H9 (cell line): ENCODE measurements at regions not wholly inside any gene's neighbourhood (a gene's known extent, or its start where the extent isn't known, plus 50 kb on each side); places are given as distances from the start of the nearest gene placed in this dataset.

Experiments used
- DNase-seq: peaks from one replicate; pipeline ENCODE4 v3.0.0-alpha.2; 2017
- H2AFZ ChIP-seq: one replicate; pipeline ENCODE4 v1.6.1; 2013; ENCODE audit warnings: mild to moderate bottlenecking, low read length, control low read depth, moderate library complexity
- H2AK5ac ChIP-seq: 2 replicates; pipeline ENCODE4 v1.6.1; 2013; ENCODE audit warnings: low read length, control low read depth, mixed read lengths; ENCODE audit not compliant: insufficient read length
- H2BK120ac ChIP-seq: one replicate; pipeline ENCODE4 v1.6.1; 2013; ENCODE audit warnings: low read depth, mild to moderate bottlenecking, low read length, control low read depth, inconsistent platforms; ENCODE audit not compliant: poor library complexity, severe bottlenecking
- H2BK12ac ChIP-seq: 2 replicates; pipeline ENCODE4 v1.6.1; 2013; ENCODE audit warnings: low read length, control low read depth, mixed read lengths, low read depth; ENCODE audit not compliant: insufficient read length
- H2BK15ac ChIP-seq: 2 replicates; pipeline ENCODE4 v1.6.1; 2013; ENCODE audit warnings: low read depth, low read length, control low read depth
- H2BK20ac ChIP-seq: one replicate; pipeline ENCODE4 v1.6.1; 2013; ENCODE audit warnings: low read depth, mild to moderate bottlenecking, low read length, control low read depth, inconsistent platforms; ENCODE audit not compliant: poor library complexity, severe bottlenecking
- H2BK5ac ChIP-seq: 2 replicates; pipeline ENCODE4 v1.6.1; 2013; ENCODE audit warnings: low read length, control low read depth, mixed read lengths; ENCODE audit not compliant: insufficient read length
- H3K14ac ChIP-seq: 2 replicates; pipeline ENCODE4 v1.6.1; 2013; ENCODE audit warnings: low read length, control low read depth; ENCODE audit not compliant: insufficient read depth
- H3K18ac ChIP-seq: 2 replicates; pipeline ENCODE4 v1.6.1; 2013; ENCODE audit warnings: low read depth, mild to moderate bottlenecking, mixed read lengths, low read length, control low read depth; ENCODE audit not compliant: insufficient read length
- H3K23ac ChIP-seq: 2 replicates; pipeline ENCODE4 v1.6.1; 2013; ENCODE audit warnings: low read length, control low read depth, mixed read lengths, low read depth; ENCODE audit not compliant: insufficient read length
- H3K23me2 ChIP-seq: 2 replicates; pipeline ENCODE4 v1.6.1; 2013; ENCODE audit warnings: low read depth, mild to moderate bottlenecking, mixed read lengths, low read length, control low read depth; ENCODE audit not compliant: insufficient read length, poor library complexity, severe bottlenecking
- H3K27ac ChIP-seq: 2 replicates; pipeline ENCODE4 v1.5.1; 2013; ENCODE audit warnings: low read length, control low read depth, mixed read lengths, low read depth; ENCODE audit not compliant: insufficient read length
- H3K27me3 ChIP-seq: 2 replicates; pipeline ENCODE4 v1.6.1; 2013; ENCODE audit warnings: low read length, control low read depth, inconsistent platforms; ENCODE audit not compliant: insufficient read depth
- H3K4ac ChIP-seq: 2 replicates; pipeline ENCODE4 v1.6.1; 2013; ENCODE audit warnings: low read depth, mild to moderate bottlenecking, control low read depth, inconsistent platforms, low read length, moderate library complexity
- H3K4me1 ChIP-seq: 2 replicates; pipeline ENCODE4 v1.6.1; 2013; ENCODE audit warnings: low read length, control low read depth, inconsistent platforms; ENCODE audit not compliant: insufficient read depth
- H3K4me2 ChIP-seq: 2 replicates; pipeline ENCODE4 v1.6.1; 2013; ENCODE audit warnings: low read length, control low read depth, mixed read lengths; ENCODE audit not compliant: insufficient read length, insufficient read depth
- H3K56ac ChIP-seq: 2 replicates; pipeline ENCODE4 v1.6.1; 2013; ENCODE audit warnings: low read depth, mild to moderate bottlenecking, mixed read lengths, low read length, control low read depth; ENCODE audit not compliant: insufficient read length
- H3K79me1 ChIP-seq: 2 replicates; pipeline ENCODE4 v1.6.1; 2013; ENCODE audit warnings: low read depth, mild to moderate bottlenecking, moderate library complexity, low read length, control low read depth, inconsistent platforms; ENCODE audit not compliant: insufficient read depth, poor library complexity, severe bottlenecking
- H3K79me2 ChIP-seq: 2 replicates; pipeline ENCODE4 v1.6.1; 2013; ENCODE audit warnings: low read length, control low read depth, inconsistent platforms; ENCODE audit not compliant: insufficient read depth
- H3K9ac ChIP-seq: 2 replicates; pipeline ENCODE4 v1.6.1; 2013; ENCODE audit warnings: low read length, control low read depth, mixed read lengths; ENCODE audit not compliant: insufficient read length; ENCODE audit errors: extremely low read depth
- H3K9me3 ChIP-seq: one replicate; pipeline ENCODE4 v1.6.1; 2013; ENCODE audit warnings: low read depth, low read length, inconsistent platforms; ENCODE audit not compliant: control insufficient read depth
- H3T11ph ChIP-seq: one replicate; pipeline ENCODE4 v1.6.1; 2013; ENCODE audit warnings: mild to moderate bottlenecking, low read length, control low read depth, inconsistent platforms
- H4K20me1 ChIP-seq: one replicate; pipeline ENCODE4 v1.6.1; 2013; ENCODE audit not compliant: control insufficient read depth, insufficient read length, insufficient read depth
- H4K5ac ChIP-seq: 2 replicates; pipeline ENCODE4 v1.6.1; 2013; ENCODE audit warnings: low read depth, mild to moderate bottlenecking, mixed read lengths, low read length, control low read depth; ENCODE audit not compliant: insufficient read length
- H4K8ac ChIP-seq: replicated peaks from 2 replicates; pipeline ENCODE4 v1.6.1; 2013; ENCODE audit warnings: low read length, control low read depth, mixed read lengths, low read depth; ENCODE audit not compliant: insufficient read length
- H4K91ac ChIP-seq: 2 replicates; pipeline ENCODE4 v1.6.1; 2013; ENCODE audit warnings: low read depth, mild to moderate bottlenecking, moderate library complexity, mixed read lengths, low read length, control low read depth; ENCODE audit not compliant: insufficient read length
- H3K27ac Mint-ChIP-seq, 3 experiments: 2 replicates in 2 of 3; 3 replicates in 1 of 3; pipeline ENCODE4 v1.8.0; 2020 to 2021; ENCODE audit warnings: mixed read lengths in 3 of 3, mild to moderate bottlenecking in 1 of 3, moderate library complexity in 1 of 3
- H3K27me3 Mint-ChIP-seq: 2 replicates; pipeline ENCODE4 v1.8.0; 2021; ENCODE audit warnings: low read depth, mild to moderate bottlenecking, moderate library complexity, mixed read lengths
- H3K36me3 Mint-ChIP-seq, 3 experiments: 2 replicates in 2 of 3; 3 replicates in 1 of 3; pipeline ENCODE4 v1.8.0; 2020 to 2021; ENCODE audit warnings: low read depth in 3 of 3, mixed read lengths in 3 of 3; ENCODE audit not compliant: insufficient read depth in 1 of 3
- H3K4me1 Mint-ChIP-seq, 2 experiments: 2 replicates each; pipeline ENCODE4 v1.8.0; 2020; ENCODE audit warnings: mixed read lengths in 2 of 2
- H3K4me3 Mint-ChIP-seq, 2 experiments: 2 replicates in 1 of 2; 3 replicates in 1 of 2; pipeline ENCODE4 v1.8.0; 2020 to 2021; ENCODE audit warnings: mild to moderate bottlenecking in 2 of 2, mixed read lengths in 2 of 2, moderate library complexity in 1 of 2
- H3K9me3 Mint-ChIP-seq, 2 experiments: 2 replicates in 1 of 2; 3 replicates in 1 of 2; pipeline ENCODE4 v1.8.0; 2020; ENCODE audit warnings: mild to moderate bottlenecking in 2 of 2, mixed read lengths in 2 of 2, moderate library complexity in 1 of 2
- CTCF ChIP-seq: fragments of 200-600 bp; sonication (generic); conservative IDR thresholded peaks from 3 replicates; pipeline ENCODE4 v1.8.0; 2021; ENCODE audit warnings: antibody characterized with exemption, mild to moderate bottlenecking

- Mint-ChIP-seq H3K36me3 (peaks cover 3 to 5% (median 4%) of the 10 kb centered on the region in 3 experiments), H3K27ac (no peak overlapping the region), H3K9me3 (peaks cover 13 to 23% of the 10 kb centered on the region in 2 experiments), H3K27me3 (no peaks in the 10 kb centered on the region), H3K4me3 (no peak overlapping the region), H3K4me1 (no peaks in the 10 kb centered on the region)
- Histone ChIP-seq H3K9ac (no peak overlapping the region), H3K9me3 (peaks cover 2% of the 10 kb centered on the region), H3K23me2 (no peaks in the 10 kb centered on the region), H4K91ac (no peak overlapping the region), H4K5ac (no peak overlapping the region), H3K4me2 (no peak overlapping the region), H3K18ac (no peak overlapping the region), H2BK15ac (no peak overlapping the region), H2BK120ac (no peak overlapping the region), H2BK5ac (no peak overlapping the region), H3K14ac (no peak overlapping the region), H3K27ac (no peak overlapping the region), H3K4ac (no peak overlapping the region), H3K56ac (no peak overlapping the region), H3K23ac (no peak overlapping the region), H2AK5ac (no peak overlapping the region), H3K4me1 (no peaks in the 10 kb centered on the region), H3K79me2 (no peaks in the 10 kb centered on the region), H3K79me1 (no peaks in the 10 kb centered on the region), H2BK20ac (no peak overlapping the region), H3T11ph (no peak overlapping the region), H3K27me3 (no peaks in the 10 kb centered on the region), H4K20me1 (no peaks in the 10 kb centered on the region), H2BK12ac (no peak overlapping the region), H2AFZ (no peak overlapping the region), H4K8ac (no peak overlapping the region)
- DNase-seq = no peak
- no peak for TF ChIP-seq CTCF
Observed at GRCh38 chr5:114910727-114911126, 259.0 kb downstream of the TRIM36 start.
